GM23248 (cell line): ENCODE measurements at regions not wholly inside any gene's neighbourhood (a gene's known extent, or its start where the extent isn't known, plus 50 kb on each side); places are given as distances from the start of the nearest gene placed in this dataset.

ENCODE experiments used
- DNase-seq: peaks from one replicate; pipeline ENCODE4 v3.0.0-alpha.2; 2015
- H2AFZ ChIP-seq: fragments of 200-600 bp; sonication (generic); 2 replicates; pipeline ENCODE4 v1.6.1; 2016; ENCODE audit warnings: antibody characterized with exemption
- H3F3A ChIP-seq: fragments of 200-600 bp; sonication (generic); 2 replicates; pipeline ENCODE4 v1.6.1; 2016; ENCODE audit warnings: mild to moderate bottlenecking, antibody characterized with exemption, mixed run types; ENCODE audit not compliant: insufficient read depth
- H3K27ac ChIP-seq: fragments of 200-600 bp; sonication (generic); 2 replicates; pipeline ENCODE4 v1.5.1; 2016; ENCODE audit warnings: mild to moderate bottlenecking
- H3K27me3 ChIP-seq: fragments of 200-600 bp; sonication (generic); replicated peaks from 2 replicates; pipeline ENCODE4 v1.6.1; 2016; ENCODE audit warnings: mild to moderate bottlenecking; ENCODE audit not compliant: insufficient read depth
- H3K36me3 ChIP-seq: fragments of 200-600 bp; sonication (generic); 2 replicates; pipeline ENCODE4 v1.6.1; 2016; ENCODE audit warnings: low read depth, mild to moderate bottlenecking
- H3K4me1 ChIP-seq: fragments of 200-600 bp; sonication (generic); 2 replicates; pipeline ENCODE4 v1.6.1; 2016; ENCODE audit warnings: mild to moderate bottlenecking; ENCODE audit not compliant: insufficient read depth
- H3K4me2 ChIP-seq: fragments of 200-600 bp; sonication (generic); one replicate; pipeline ENCODE4 v1.6.1; 2016; ENCODE audit warnings: mild to moderate bottlenecking; ENCODE audit not compliant: unreplicated experiment
- H3K4me3 ChIP-seq: fragments of 200-600 bp; sonication (generic); 2 replicates; pipeline ENCODE4 v1.5.1; 2016; ENCODE audit warnings: mild to moderate bottlenecking
- H3K79me2 ChIP-seq: fragments of 200-600 bp; sonication (generic); 2 replicates; pipeline ENCODE4 v1.6.1; 2016; ENCODE audit warnings: mild to moderate bottlenecking; ENCODE audit not compliant: insufficient read depth
- H3K9ac ChIP-seq: fragments of 200-600 bp; sonication (generic); 2 replicates; pipeline ENCODE4 v1.6.1; 2016; ENCODE audit warnings: mild to moderate bottlenecking
- H3K9me2 ChIP-seq: fragments of 200-600 bp; sonication (generic); 2 replicates; pipeline ENCODE4 v1.6.1; 2016; ENCODE audit warnings: mixed run types, mild to moderate bottlenecking, moderate library complexity; ENCODE audit not compliant: insufficient read depth
- H3K9me3 ChIP-seq: fragments of 200-600 bp; sonication (generic); one replicate; pipeline ENCODE4 v1.6.1; 2017; ENCODE audit warnings: low read depth
- H4K20me1 ChIP-seq: fragments of 200-600 bp; sonication (generic); 2 replicates; pipeline ENCODE4 v1.6.0; 2016; ENCODE audit not compliant: insufficient read depth
- EZH2 ChIP-seq: fragments of 200-600 bp; sonication (generic); IDR thresholded peaks from 2 replicates; pipeline ENCODE4 v1.6.1; 2018; ENCODE audit warnings: antibody characterized with exemption, mild to moderate bottlenecking; ENCODE audit not compliant: insufficient read depth, poor library complexity, severe bottlenecking
- EZH2phosphoT487 ChIP-seq: fragments of 200-600 bp; sonication (generic); IDR thresholded peaks from 2 replicates; pipeline ENCODE4 v1.6.1; 2018; ENCODE audit warnings: antibody characterized with exemption, moderate library complexity, mild to moderate bottlenecking, low read depth; ENCODE audit not compliant: insufficient read depth
- WGBS, 2 experiments: methylation state at CpG; one replicate each; pipeline ENCODE4 v1.1.6; 2015 to 2017; ENCODE audit warnings: low lambda C conversion rate in 2 of 2, low coverage in 1 of 2; ENCODE audit errors: missing lambda C conversion rate in 2 of 2; 5-methylcytosine and 5-hydroxymethylcytosine counted together
- in situ Hi-C: fragments of 300-500 bp; cut with MboI; formaldehyde crosslinking; loops from 2 replicates; pipeline ENCODE4 v1.15.0; 2020

DNA sequence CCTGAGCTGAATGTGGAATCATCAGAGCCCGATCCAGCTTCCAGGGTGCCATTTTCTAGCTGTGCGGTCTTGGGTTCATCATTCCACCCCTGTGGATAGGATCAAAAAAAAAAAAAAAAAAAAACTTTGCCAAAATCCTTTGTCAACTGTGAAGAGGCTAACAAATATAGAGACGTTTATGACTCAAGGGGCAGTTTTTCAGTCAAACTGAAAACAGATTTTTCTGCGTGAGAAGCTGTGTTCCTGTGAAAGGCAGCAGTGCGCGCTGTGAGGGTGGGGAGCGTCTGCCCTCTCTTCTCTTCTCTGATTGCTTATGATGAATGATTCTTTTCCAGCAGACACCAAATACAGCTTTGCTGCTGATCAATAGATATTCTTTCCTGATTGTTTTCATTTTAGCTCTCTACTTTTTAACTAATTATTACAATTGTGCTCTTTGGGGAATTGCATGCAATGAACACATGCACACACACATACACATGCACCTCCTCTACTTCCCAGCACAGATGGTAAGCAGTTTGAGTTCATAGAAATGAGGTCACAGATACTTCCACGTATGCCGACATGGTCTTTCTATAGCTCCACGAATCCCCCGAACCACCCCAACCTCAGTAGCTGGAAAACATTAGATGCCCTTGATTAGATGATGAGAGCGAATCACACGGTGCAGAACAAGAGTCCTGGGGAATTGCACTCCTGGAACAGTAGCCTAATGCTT, 175.4 kb downstream of the NRP2 start:
- Histone ChIP-seq H3K9me3 (no peaks in the 10 kb centered on the region), H3F3A (no peaks in the 10 kb centered on the region), H3K27ac (no peak overlapping the region), H3K27me3 (peaks cover 35% of the 10 kb centered on the region), H3K79me2 (no peaks in the 10 kb centered on the region), H3K4me1 (peaks cover 11% of the 10 kb centered on the region), H3K9me2 (no peaks in the 10 kb centered on the region), H3K36me3 (no peaks in the 10 kb centered on the region), H3K4me3 (no peak overlapping the region), H3K4me2 (no peak overlapping the region), H2AFZ (no peak overlapping the region), H4K20me1 (no peaks in the 10 kb centered on the region), H3K9ac (no peak overlapping the region)
- WGBS, 2 experiments = 6% methylated on average over 13 of the region's 13 CpGs
- DNase-seq = no peak
- in situ Hi-C loops = no loop called here
- TF ChIP-seq EZH2phosphoT487 (no peak), EZH2 (no peak)

DNA sequence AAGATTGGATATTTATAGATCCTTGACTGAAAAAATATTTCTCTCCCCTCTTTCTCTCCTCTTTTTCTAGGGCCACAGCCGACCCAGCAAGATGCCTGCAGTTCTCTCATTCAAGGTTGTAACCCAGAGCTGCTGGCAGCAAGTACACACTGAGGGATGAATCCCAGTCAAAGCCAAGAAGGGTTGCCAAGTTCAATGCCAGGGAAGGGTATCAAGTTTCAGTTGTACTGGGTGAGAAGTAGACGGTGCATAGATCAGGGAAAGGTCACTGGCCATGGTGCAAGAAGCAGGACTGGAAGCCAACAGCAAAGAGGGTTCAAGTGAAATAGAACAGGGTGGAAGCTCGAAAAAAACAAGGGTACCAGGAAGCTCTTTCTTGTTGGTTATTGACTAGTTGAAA, 170.2 kb downstream of the NRP2 start:
- TF ChIP-seq EZH2 = no peak
- no peak for TF ChIP-seq EZH2phosphoT487
- no peak overlapping the region for H3K27ac ChIP-seq
- whole genome bisulfite sequencing, 2 experiments = 9 to 16% methylated on average over 3 of the region's 3 CpGs
- no peaks in the 10 kb centered on the region for H3K36me3 ChIP-seq
- no peak overlapping the region for H3K9ac ChIP-seq
- H3K9me2 ChIP-seq = no peaks in the 10 kb centered on the region
- H3K79me2 ChIP-seq = no peaks in the 10 kb centered on the region
- H3K4me1 ChIP-seq = no peaks in the 10 kb centered on the region
- no peaks in the 10 kb centered on the region for H3K9me3 ChIP-seq
- no peak overlapping the region for H2AFZ ChIP-seq
- H3K4me3 ChIP-seq = no peak overlapping the region
- in situ Hi-C loops = no loop called here
- peaks cover 12% of the 10 kb centered on the region for H3K27me3 ChIP-seq
- H3K4me2 ChIP-seq = no peak overlapping the region
- H4K20me1 ChIP-seq = no peaks in the 10 kb centered on the region
- DNase-seq = no peak
- no peaks in the 10 kb centered on the region for H3F3A ChIP-seq

DNA sequence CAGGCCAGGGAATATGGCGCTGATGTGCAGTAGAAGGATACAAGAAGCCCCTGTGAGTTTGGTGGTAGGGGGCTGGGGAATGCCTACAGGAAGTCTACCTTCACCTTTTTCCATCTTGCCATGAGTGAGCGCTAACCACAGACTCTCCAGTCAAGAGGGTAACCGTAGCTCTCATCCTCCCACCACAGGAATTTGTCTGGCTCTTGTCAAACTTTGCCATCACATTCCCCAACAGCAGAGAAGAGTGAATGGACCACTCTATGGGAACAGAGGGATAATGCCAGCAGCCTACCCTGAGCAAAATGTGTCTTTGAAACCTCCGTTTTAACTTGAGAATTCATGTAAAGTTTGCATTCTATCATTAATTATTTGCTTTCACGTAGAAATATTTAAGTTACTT, 168.3 kb downstream of the NRP2 start:
- H3K9me3 ChIP-seq = no peaks in the 10 kb centered on the region
- in situ Hi-C loops = no loop called here
- no peak overlapping the region for H3K4me2 ChIP-seq
- no peaks in the 10 kb centered on the region for H4K20me1 ChIP-seq
- H3K9me2 ChIP-seq = no peaks in the 10 kb centered on the region
- H3K4me1 ChIP-seq = no peaks in the 10 kb centered on the region
- H3K27ac ChIP-seq = no peak overlapping the region
- no peak overlapping the region for H3K9ac ChIP-seq
- 67 to 76% methylated on average over 5 of the region's 5 CpGs for WGBS, 2 experiments
- no peaks in the 10 kb centered on the region for H3K79me2 ChIP-seq
- no peak overlapping the region for H2AFZ ChIP-seq
- no peak for DNase-seq
- no peak overlapping the region for H3K4me3 ChIP-seq
- peaks cover 8% of the 10 kb centered on the region for H3K27me3 ChIP-seq
- no peak for TF ChIP-seq EZH2
- no peak for TF ChIP-seq EZH2phosphoT487
- H3K36me3 ChIP-seq = no peaks in the 10 kb centered on the region
- no peaks in the 10 kb centered on the region for H3F3A ChIP-seq

DNA sequence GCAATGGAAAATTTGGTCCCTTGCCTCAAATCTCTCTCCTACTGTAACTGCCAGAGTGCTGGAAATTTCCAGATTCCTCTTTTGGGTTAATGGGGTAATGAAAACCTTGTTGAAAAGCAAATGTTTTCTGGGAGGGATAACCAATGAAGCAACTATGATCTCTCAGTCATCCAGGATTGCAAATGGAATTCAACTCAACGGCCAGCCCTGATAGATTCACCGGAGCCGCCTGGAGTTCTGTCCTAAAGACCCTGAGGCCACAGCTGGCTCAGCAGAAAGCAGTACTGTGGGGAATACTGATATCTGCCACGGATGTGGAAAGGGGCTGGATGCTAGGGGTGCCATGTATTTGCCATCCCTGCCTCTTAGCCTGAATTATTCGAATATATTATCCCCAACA, 167.8 kb downstream of the NRP2 start:
- Histone ChIP-seq H3K9ac (no peak overlapping the region), H3K4me1 (no peaks in the 10 kb centered on the region), H2AFZ (no peak overlapping the region), H3F3A (no peaks in the 10 kb centered on the region), H3K27ac (no peak overlapping the region), H4K20me1 (no peaks in the 10 kb centered on the region), H3K9me3 (no peaks in the 10 kb centered on the region), H3K9me2 (no peaks in the 10 kb centered on the region), H3K4me3 (no peak overlapping the region), H3K79me2 (no peaks in the 10 kb centered on the region), H3K27me3 (peaks cover 4% of the 10 kb centered on the region), H3K4me2 (no peak overlapping the region), H3K36me3 (no peaks in the 10 kb centered on the region)
- no peak for DNase-seq
- 37 to 47% methylated on average over 5 of the region's 5 CpGs for WGBS, 2 experiments
- no peak for TF ChIP-seq EZH2phosphoT487
- no peak for TF ChIP-seq EZH2
- in situ Hi-C loops = no loop called here

DNA sequence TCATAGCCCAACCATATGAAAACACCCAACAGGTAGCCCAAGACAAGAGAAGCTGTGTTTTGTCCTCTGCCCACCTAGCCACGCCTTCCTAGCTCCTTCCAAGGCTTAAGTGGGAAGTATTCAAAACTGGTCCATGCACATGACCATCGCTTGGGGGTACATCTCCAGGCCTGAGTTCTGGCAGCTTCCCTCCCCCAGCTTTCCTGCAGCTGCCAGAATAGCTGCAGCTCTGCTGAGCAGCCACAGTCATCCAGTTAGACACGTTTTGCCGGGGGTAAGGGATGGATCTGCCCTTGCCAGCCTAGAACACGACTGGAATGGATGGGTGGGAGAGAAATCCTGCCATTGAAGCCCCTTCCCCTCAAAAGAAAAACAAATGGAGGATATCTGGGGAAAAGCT, 166.8 kb downstream of the NRP2 start:
- Histone ChIP-seq H3K27ac (no peak overlapping the region), H3K9ac (no peak overlapping the region), H3K9me3 (no peaks in the 10 kb centered on the region), H3K4me3 (no peak overlapping the region), H2AFZ (no peak overlapping the region), H4K20me1 (no peaks in the 10 kb centered on the region), H3K27me3 (peaks cover 4% of the 10 kb centered on the region), H3K9me2 (no peaks in the 10 kb centered on the region), H3K4me1 (no peaks in the 10 kb centered on the region), H3K4me2 (no peak overlapping the region), H3K79me2 (no peaks in the 10 kb centered on the region), H3K36me3 (no peaks in the 10 kb centered on the region), H3F3A (no peaks in the 10 kb centered on the region)
- 3 to 9% methylated on average over 5 of the region's 5 CpGs for WGBS, 2 experiments
- in situ Hi-C loops = no loop called here
- no peak for TF ChIP-seq EZH2phosphoT487
- no peak for TF ChIP-seq EZH2
- no peak for DNase-seq
